HG03280 (cell line): ENCODE measurements at regions not wholly inside any gene's neighbourhood (a gene's known extent, or its start where the extent isn't known, plus 50 kb on each side); places are given as distances from the start of the nearest gene placed in this dataset.
"Not testable (repeated sequence)": the region's sequence is repeated elsewhere in the genome, so short reads cannot be mapped to it uniquely, and the experiment has no call there.

ENCODE experiments used
- ATAC-seq: cut with Tn5 transposase; IDR thresholded peaks from one replicate; pipeline ENCODE4 v1.9.1; 2021; ENCODE audit warnings: mild to moderate bottlenecking, moderate library complexity; ENCODE audit not compliant: unreplicated experiment

- no peak for ATAC-seq
These were observed 102.9 kb downstream of the LRRN1 start for GRCh38 chr3:3902161-3902560.

GRCh38 chr3:3906171-3906570 is 106.9 kb downstream of the LRRN1 start:
- no peak for ATAC-seq

GRCh38 chr3:3907023-3907422 is 107.8 kb downstream of the LRRN1 start:
- ATAC-seq: no peak

- ATAC-seq: no peak
These were observed 119.5 kb downstream of the LRRN1 start for GRCh38 chr3:3918763-3919162.

GRCh38 chr3:3919316-3919715 is 120.1 kb downstream of the LRRN1 start:
- ATAC-seq: no peak

GRCh38 chr3:3923619-3924018 is 124.4 kb downstream of the LRRN1 start:
- ATAC-seq: no peak

GRCh38 chr3:3927198-3927597 is 128.0 kb downstream of the LRRN1 start:
- ATAC-seq: no peak

GRCh38 chr3:3927965-3928364 is 128.7 kb downstream of the LRRN1 start:
- no peak for ATAC-seq

GRCh38 chr3:3941380-3941779 is 142.1 kb downstream of the LRRN1 start:
- ATAC-seq: not testable (repeated sequence)

GRCh38 chr3:3951071-3951470 is 151.8 kb downstream of the LRRN1 start:
- no peak for ATAC-seq

GRCh38 chr3:3951501-3951900 is 152.3 kb downstream of the LRRN1 start:
- no peak for ATAC-seq

GRCh38 chr3:3962867-3963266 is 163.6 kb downstream of the LRRN1 start:
- not testable (repeated sequence) for ATAC-seq

- no peak for ATAC-seq
These were observed 184.8 kb downstream of the LRRN1 start for GRCh38 chr3:3984053-3984452.

GRCh38 chr3:3991598-3991997 is 192.4 kb downstream of the LRRN1 start:
- ATAC-seq: no peak

- no peak for ATAC-seq
These were observed 193.2 kb downstream of the LRRN1 start for GRCh38 chr3:3992312-3992874.

GRCh38 chr3:3998140-3998922 is 199.1 kb downstream of the LRRN1 start:
- ATAC-seq: peak; percentile 75

GRCh38 chr3:3999340-3999739 is 200.1 kb downstream of the LRRN1 start:
- not testable (repeated sequence) for ATAC-seq

- ATAC-seq: no peak
These were observed 202.7 kb downstream of the LRRN1 start for GRCh38 chr3:4001976-4002375.

- ATAC-seq: no peak
These were observed 207.1 kb downstream of the LRRN1 start for GRCh38 chr3:4006288-4006687.

GRCh38 chr3:4008205-4008604 is 209.0 kb downstream of the LRRN1 start:
- no peak for ATAC-seq

GRCh38 chr3:4011166-4011565 is 211.9 kb downstream of the LRRN1 start:
- ATAC-seq: no peak

- no peak for ATAC-seq
These were observed 216.2 kb downstream of the LRRN1 start for GRCh38 chr3:4015426-4015825.

GRCh38 chr3:4019501-4019900 is 220.3 kb downstream of the LRRN1 start:
- no peak for ATAC-seq
